ENCODE measurements at regions not wholly inside any gene's neighbourhood (a gene's known extent, or its start where the extent isn't known, plus 50 kb on each side); places are given as distances from the start of the nearest gene placed in this dataset.

GRCh38 chr6:51137777-51138176 lies 319.1 kb downstream of the TFAP2B start:
- Histone ChIP-seq H3K27ac (no peak overlapping the region), H3K9me3 (peaks cover 0 to 9% (median 0%) of the 10 kb centered on the region in 12 donors), H3K4me1 (no peaks in the 10 kb centered on the region), H3K27me3 (no peaks in the 10 kb centered on the region), H3K36me3 (no peaks in the 10 kb centered on the region), H3K4me3 (no peak overlapping the region)
- intact Hi-C loops (cut with DNase I) = no loop called here
- DNase-seq (no peak), ATAC-seq (no peak)
- TF ChIP-seq POLR2A (IDR thresholded peaks at IDR 0.05) = no peak
- TF ChIP-seq CTCF (IDR thresholded peaks at IDR 0.05) = no peak

- Histone ChIP-seq H3K36me3 (no peaks in the 10 kb centered on the region), H3K4me1 (no peaks in the 10 kb centered on the region), H3K27me3 (no peaks in the 10 kb centered on the region), H3K4me3 (no peak overlapping the region), H3K9me3 (peaks cover 0 to 13% (median 0%) of the 10 kb centered on the region in 12 donors), H3K27ac (no peak overlapping the region)
- 72 to 81% (median 77%) methylated on average over 3 of the region's 3 CpGs for WGBS, 4 donors
- ATAC-seq (no peak), DNase-seq (no peak)
- TF ChIP-seq CTCF (IDR thresholded peaks at IDR 0.05) (no peak), POLR2A (IDR thresholded peaks at IDR 0.05) (no peak)
- intact Hi-C loops (cut with DNase I) = no loop called here
These were observed 321.3 kb downstream of the TFAP2B start for GRCh38 chr6:51139950-51140385.

- Histone ChIP-seq H3K27ac (no peak overlapping the region), H3K9me3 (peaks cover 0 to 8% (median 0%) of the 10 kb centered on the region in 12 donors), H3K4me3 (no peak overlapping the region), H3K4me1 (no peaks in the 10 kb centered on the region), H3K36me3 (no peaks in the 10 kb centered on the region), H3K27me3 (no peaks in the 10 kb centered on the region)
- 67 to 86% (median 76%) methylated on average over 2 of the region's 2 CpGs for WGBS, 4 donors
- intact Hi-C loops (cut with DNase I) = no loop called here
- no peak for DNase-seq
- no peak for ATAC-seq
- TF ChIP-seq CTCF (IDR thresholded peaks at IDR 0.05) = no peak
- TF ChIP-seq POLR2A (IDR thresholded peaks at IDR 0.05) = no peak
These were observed 322.4 kb downstream of the TFAP2B start for GRCh38 chr6:51141080-51141479.

GRCh38 chr6:51147756-51148155 lies 329.1 kb downstream of the TFAP2B start:
- H3K9me3 ChIP-seq = peaks cover 0 to 8% (median 0%) of the 10 kb centered on the region in 12 donors
- H3K27ac ChIP-seq = no peak overlapping the region
- TF ChIP-seq POLR2A (IDR thresholded peaks at IDR 0.05) (no peak), CTCF (IDR thresholded peaks at IDR 0.05) (no peak)
- H3K4me3 ChIP-seq = no peak overlapping the region
- 78 to 82% (median 78%) methylated on average over 3 of the region's 3 CpGs for WGBS, 4 donors
- no peaks in the 10 kb centered on the region for H3K27me3 ChIP-seq
- intact Hi-C loops (cut with DNase I) = no loop called here
- no peaks in the 10 kb centered on the region for H3K36me3 ChIP-seq
- H3K4me1 ChIP-seq = no peaks in the 10 kb centered on the region
- ATAC-seq (no peak), DNase-seq (no peak)

Measured in heart left ventricle (tissue), 16 donors.